ENCODE measurements at regions not wholly inside any gene's neighbourhood (a gene's known extent, or its start where the extent isn't known, plus 50 kb on each side); places are given as distances from the start of the nearest gene placed in this dataset.

- Histone ChIP-seq H4K5ac (ENCODE audit: low read length) (no peak overlapping the region), H4K8ac (ENCODE audit: low read depth, low read length) (no peak overlapping the region), H3K79me1 (ENCODE audit: low read length) (no peaks in the 10 kb centered on the region), H3K27me3 (ENCODE audit: insufficient read depth, low read length, poor library complexity) (no peaks in the 10 kb centered on the region), H2AK5ac (ENCODE audit: low read length) (no peak overlapping the region), H3K9ac (ENCODE audit: low read length) (no peak overlapping the region), H2BK15ac (replicated peaks; ENCODE audit: low read depth) (no peak overlapping the region), H3K4me2 (ENCODE audit: low read length) (no peak overlapping the region), H2BK120ac (ENCODE audit: low read depth, low read length) (no peak overlapping the region), H2BK5ac (ENCODE audit: low read length) (no peak overlapping the region), H3K18ac (ENCODE audit: low read length) (no peak overlapping the region), H3K4ac (ENCODE audit: low read depth, low read length) (no peak overlapping the region), H3K23ac (ENCODE audit: low read length) (no peak overlapping the region), H3K79me2 (ENCODE audit: control insufficient read depth, insufficient read depth, low read length) (no peaks in the 10 kb centered on the region), H3K4me1 (ENCODE audit: control insufficient read depth, low read depth, low read length) (no peaks in the 10 kb centered on the region), H3K27ac (ENCODE audit: low read depth, low read length) (no peak overlapping the region), H3K4me3 (ENCODE audit: low read length) (no peak overlapping the region), H3K36me3 (ENCODE audit: control insufficient read depth, insufficient read depth, low read length) (no peaks in the 10 kb centered on the region), H3K56ac (ENCODE audit: low read length) (no peak overlapping the region)
- WGBS (ENCODE audit: extremely low coverage, insufficient coverage, low lambda C conversion rate), result no CpG with 5 or more reads among the region's 2 CpGs
- no peak for DNase-seq
Observed at GRCh38 chr9:6067426-6067825, 52.0 kb upstream of the RANBP6 start.

Data from mesendoderm (in vitro differentiated cells).